ENCODE measurements at regions not wholly inside any gene's neighbourhood (a gene's known extent, or its start where the extent isn't known, plus 50 kb on each side); places are given as distances from the start of the nearest gene placed in this dataset.

DNA sequence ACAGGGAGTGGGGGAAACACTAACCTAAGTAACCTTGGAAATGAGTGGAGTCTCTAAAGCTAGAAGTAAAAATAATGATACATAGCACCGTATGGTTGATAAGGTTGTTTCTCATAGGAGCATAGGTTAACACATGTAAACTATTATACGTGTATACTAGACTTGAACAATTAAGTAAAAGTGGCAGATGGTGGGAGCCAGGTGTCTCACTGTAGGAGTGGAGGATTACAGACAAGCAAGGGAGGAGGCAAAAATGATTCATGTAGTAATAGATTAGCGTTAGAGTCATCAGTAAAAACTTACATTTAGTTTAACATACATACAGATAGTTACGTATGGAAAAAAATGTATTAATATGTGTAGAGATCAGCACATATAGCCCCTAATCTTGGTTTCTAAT lies 138.4 kb upstream of the DSCAM start:
- no peak for DNase-seq (ENCODE audit: low spot score)

DNA sequence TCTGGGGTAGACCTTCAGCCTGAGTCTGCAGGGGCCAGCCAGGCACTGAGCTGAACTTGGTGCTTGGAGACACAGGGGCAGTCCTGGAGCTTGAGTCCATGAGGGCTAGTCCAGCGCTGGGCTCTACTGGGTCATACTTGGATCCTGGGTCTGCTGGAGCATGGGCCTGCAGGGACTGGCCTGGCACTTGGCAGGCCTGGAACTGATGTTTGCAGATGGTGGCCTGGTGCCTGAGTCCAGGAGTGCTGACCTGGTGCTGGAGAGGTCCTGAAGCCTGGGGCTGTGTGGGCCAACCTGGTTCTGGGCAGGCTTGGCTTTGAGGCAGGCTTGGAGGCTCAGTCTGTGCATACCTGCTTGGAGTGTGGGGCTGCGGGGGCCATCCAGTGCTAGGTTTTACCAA lies 143.4 kb upstream of the DSCAM start:
- DNase-seq (ENCODE audit: low spot score): no peak

DNA sequence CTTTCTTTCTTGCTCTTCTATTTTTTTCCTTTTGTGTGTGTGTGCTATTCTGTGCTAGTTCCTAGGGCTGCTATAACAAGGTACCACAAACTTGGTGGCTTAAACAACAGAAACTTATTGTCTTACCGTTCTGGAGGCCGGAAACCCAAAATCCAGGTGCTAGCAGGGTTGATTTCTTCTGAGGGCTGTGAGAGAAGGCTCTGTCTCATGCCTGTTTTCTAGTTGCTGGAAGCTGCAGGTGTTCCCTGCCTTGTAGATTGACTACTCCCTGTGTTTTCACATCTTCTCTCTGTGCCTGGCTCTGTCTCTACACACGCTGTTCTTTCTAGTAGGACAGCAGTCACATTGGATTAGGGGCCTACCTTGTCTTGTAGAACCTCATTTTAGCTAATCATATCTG lies 150.9 kb upstream of the DSCAM start:
- no peak for DNase-seq (ENCODE audit: low spot score)

DNA sequence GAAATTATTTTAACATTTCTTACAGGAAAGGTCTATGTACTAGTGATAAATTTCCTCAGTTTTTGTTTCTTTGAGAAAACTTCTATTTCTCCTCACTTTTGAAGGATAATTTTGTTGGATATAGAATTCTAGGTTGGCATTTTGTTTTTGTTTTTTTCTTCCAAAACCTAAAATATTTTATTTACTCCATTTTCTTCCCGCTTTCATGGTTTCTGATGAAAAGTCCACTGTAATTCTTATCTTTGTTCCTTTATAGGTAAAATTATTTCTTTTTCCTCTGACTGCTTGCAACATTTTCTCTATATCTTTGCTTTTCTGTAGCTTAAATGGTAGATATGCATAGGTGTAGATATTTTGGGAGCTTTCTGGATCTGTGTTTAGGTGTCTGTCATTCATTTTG lies 153.9 kb upstream of the DSCAM start:
- no peak for DNase-seq (ENCODE audit: low spot score)

DNA sequence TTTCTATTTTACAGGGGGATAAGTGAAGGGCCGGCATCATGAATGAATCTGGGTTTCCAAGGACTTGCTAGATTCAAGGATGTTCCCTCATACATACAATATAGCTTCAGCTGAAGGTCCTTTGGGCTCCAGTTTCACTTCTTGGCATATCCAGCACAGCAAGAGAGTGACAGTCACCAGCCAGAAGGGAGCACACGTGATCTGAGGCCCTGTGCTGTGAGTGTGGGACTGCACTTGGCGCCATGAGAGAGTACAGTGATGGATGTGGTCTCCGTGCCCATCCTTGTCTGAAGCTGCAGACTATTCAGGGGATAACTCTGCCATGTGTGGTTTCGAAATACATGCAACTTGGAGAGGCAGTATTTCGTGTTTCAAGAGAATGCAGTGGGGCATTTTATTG lies 159.7 kb upstream of the DSCAM start:
- no peak for DNase-seq (ENCODE audit: low spot score)

DNA sequence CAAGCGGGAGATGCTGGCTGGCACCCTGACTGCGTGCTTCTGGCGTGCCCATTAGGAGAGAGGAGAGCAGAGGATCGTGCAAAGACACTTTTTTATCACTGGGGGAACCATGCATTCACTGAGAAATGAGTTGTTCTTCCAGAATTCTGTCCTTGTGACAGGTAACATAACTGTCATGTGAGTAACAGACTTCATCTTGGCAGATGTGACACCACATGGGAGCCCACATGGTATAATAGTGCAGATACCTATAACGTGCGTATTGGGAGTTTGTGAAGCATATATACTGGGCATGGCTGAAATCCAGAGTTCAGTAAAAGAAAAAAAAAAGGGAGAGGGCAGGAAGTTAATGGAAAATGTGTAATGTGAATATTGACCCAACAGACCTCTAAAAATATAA lies 159.6 kb upstream of the BACE2 start:
- no peak for DNase-seq (ENCODE audit: low spot score)

DNA sequence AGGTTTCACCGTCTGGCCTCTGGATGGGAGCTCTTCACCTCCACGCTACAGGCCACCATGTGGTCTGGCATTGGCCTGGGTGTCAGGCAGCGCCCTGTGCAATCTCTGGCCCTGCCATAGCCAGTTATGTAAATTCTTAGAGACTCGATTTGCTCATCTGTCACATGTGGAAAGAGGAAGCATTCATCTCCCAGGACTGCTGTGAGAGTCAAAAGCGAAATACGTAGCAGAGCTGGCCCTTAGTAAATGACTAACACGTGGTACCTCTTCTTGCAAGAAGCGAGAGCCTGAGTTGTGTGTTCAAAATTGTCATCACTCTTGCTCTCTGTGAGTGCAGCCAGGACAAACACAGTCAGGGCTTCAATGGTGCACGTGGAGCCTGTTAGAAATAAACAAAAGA lies 159.0 kb upstream of the BACE2 start:
- DNase-seq (ENCODE audit: low spot score): no peak

DNA sequence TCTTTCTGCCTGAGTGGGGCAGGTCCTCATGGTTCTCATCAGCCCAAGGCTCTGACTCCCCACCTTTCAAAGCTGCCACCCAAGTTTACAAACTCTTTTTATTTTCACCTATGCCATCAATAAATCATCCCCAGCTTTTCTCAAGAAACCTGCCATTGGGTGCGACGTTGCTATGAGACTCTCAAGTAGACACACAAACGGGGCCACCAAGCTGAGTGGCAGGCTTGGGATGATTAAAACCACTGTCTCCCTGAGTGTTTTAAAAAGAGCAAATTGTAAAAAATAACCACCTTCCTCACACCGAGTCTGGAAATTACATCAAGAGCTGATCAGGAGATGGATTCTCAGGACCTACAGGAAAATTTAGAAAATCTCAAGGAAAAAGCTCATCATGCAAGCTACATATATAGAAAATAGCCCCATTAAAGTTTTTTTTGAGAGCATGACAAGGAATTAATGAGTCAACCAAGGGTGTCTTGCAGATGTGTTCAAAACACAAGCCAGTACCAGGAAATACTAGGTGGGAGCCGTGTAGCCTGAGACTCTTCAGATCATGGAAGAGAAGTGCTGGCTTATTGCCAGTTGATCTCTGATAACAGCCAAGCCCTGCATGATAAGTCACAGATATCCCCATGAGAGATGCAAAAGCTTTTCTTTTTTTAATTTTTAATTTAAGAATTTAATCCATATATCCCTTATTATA lies 158.4 kb upstream of the BACE2 start:
- DNase-seq (ENCODE audit: low spot score): no peak

DNA sequence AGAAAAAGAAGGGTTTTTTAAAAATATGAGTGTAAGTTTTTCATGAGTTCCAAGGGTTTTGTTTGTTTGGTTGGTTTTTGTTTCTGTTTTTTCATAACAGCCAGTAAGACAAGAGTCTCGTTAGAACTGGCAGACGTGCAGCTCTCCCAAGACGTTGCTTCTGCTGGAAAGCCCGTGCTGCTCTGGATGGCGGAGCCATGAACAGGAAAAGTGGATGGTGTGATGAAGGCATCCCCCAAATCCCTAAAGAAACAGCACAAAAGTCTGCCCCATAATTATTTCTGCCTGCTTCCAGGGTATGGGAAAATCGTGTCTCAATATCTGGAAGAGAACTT lies 157.9 kb upstream of the BACE2 start:
- DNase-seq (ENCODE audit: low spot score): no peak

DNA sequence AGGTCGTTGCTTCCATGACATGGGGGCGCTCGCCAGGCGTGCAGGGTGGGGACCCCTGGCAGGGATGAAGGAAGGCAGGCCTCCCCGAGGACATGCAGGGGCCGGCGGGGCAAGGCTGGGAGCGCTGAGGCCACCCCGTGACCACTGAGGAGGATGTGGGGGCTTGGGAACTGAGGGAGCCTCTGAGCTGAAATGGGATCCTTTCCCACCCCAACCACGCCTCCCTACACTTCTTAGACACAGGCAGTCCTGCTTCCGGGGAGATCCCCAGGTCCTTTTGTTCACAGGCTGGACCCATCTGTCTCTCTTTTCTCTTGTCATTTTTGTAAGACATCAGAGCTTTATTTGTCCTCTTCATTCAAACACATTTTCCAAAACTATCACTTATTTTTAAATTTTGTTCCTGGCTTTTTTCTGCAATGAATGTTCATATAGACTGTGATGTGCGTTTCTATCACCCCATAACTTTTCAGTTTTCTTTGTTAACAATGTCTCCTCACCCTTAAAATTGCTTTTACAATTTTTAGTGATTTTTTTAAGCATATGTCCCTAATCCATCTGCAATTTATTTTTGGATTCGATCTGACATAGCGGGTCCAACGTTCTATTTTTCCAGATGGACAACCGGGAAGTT lies 156.7 kb upstream of the BACE2 start:
- DNase-seq (ENCODE audit: low spot score): no peak

DNA sequence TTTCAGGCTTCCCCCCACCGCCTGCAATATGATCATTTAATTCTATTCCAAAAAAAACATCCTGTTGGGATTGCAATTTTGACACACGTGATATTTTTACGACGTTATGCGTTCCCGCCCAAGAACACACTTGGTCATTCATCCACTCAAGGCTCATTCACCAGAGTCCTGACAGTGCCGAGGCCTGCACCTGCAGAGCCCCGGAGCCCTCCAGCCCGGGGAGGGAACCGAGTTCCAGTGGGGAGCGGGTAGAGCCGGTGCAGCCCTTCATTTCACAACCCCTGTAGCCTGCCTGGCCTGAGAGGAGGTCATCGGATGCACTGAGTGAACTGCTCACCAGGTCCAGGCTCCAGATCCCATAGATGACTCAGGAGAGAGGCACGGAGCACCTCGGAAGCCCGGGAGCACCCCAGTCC lies 156.0 kb upstream of the BACE2 start:
- DNase-seq (ENCODE audit: low spot score): no peak

DNA sequence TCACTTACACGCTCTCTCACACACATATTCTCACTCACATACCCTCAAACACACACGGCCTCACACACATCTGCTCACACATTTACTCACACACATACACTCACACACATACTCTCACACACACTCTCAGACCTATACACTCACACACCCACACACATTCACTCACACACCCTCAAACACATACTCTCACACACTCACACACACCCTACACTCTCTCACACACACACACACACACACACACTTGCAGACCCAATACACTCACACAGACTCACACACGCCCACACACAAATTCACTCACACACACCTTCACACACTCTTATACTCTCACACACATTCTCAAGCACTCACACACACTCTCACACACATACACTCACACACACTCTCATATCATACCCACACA lies 155.5 kb upstream of the BACE2 start:
- DNase-seq (ENCODE audit: low spot score): no peak

DNA sequence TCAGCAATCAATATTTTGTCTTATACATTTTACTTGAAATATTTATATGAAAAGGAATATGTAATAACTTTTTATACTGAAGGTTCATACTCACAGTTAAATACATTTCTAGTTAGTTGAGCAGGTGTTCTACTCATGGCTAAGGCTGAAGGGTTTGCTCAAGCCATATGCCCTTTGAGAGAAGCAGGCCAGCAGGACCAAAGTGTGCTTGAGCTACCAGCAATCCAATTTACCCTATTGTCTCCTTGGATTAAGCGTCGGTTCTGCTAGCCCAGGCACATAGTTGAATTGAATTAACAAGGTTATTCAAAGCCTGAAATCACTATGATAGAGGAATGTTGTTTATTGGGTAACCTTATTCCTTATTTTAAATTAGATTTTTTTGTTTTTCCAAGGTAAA lies 151.5 kb upstream of the BACE2 start:
- DNase-seq (ENCODE audit: low spot score): no peak

DNA sequence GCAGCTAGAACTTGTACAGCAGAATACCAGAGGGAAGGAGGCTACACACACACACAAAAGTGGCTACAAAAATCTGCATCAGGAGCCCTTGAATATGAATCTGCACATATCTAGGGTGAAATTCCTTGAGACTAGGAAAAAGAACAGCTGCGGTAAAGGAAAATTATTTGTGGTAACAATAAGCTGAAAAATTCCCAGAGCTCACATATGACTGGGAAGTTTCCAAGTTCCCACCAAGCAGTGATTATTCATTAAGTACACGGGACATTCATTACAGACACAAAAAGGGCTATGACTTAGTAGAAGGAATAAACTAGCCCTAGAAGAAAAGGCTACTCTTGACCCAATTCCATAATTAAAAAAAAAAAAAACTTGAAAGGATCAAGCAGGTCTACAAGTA lies 149.5 kb upstream of the BACE2 start:
- no peak for DNase-seq (ENCODE audit: low spot score)

DNA sequence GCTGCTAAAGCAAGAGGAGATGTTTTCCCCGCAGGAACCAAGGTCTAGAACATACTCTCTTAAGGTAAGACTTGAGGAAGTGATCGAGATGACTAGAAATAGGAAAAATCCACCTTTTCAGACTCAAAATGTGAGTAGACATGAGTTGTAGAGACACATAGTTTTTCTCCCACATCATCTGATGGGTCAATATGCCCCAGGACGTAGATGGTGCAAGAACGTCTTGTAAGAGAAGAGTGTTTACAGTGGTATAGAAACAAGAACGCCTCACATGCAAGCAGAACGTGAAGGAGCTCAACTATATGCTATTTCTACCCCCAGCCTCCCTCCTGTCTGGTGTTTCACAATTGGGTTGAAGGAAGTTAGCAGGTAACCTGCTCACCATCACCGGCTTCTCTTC lies 144.0 kb upstream of the BACE2 start:
- no peak for DNase-seq (ENCODE audit: low spot score)

DNA sequence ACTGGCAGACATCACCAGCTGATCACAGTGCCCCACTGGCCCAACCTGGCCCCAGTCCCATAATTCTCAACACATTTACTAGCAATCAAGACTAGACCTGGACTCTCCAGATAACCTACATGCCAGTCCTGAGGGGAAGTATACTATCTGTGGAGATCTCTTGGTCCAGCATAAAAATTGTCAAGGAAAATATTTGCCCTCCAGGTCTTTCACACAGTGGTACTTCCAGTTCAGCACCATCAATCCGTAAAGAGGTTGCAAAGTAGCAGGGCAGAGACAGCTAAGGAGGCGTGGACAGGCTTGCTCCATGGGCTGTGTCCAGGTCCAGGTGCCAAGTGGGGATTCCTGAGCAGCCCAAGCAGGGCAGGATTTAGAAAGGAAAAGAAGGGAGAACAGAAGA lies 143.6 kb upstream of the BACE2 start:
- DNase-seq (ENCODE audit: low spot score): no peak

DNA sequence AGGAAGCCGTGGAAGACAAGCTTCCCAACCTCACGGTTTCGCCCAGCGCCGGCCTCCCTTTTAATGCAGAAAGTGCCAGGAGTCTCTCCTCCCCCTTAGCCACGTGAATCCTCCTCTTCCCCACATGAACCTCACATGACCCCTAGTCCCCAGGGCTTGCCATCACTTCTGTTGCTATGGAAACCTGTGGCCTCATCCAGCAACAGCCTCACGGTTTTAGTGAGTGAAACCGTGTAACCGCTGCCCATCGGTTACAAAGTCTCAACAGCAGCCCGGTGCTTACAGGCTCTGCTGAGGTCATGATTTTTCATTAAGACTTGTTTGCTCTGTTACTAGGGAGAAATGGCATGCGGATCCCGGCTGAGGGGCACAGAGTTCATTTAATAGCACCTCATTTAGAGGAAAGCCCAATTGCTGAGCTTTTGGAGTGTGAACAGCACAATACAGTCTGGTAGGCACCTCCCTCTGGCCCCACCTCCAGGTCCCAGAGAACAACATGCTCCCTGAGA lies 143.2 kb upstream of the BACE2 start:
- DNase-seq (ENCODE audit: low spot score): no peak

DNA sequence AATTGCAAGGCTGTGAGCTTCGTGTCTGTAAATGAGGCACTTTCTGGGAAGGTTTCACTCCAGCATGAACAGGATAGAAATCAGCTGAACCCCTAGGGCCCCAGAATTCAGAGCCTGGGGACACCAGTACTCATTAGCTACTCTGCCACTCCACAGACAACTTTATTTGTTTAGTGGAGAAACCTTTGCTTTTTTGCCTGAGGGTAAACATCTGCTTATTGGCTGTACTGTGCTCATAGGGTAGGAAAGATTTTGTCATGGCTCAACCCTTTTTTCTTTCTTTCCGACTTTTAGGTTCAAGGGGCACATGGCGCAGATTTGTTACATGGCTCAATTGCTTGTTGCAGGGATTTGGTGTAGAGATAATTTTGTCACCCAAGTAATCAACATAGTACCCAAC lies 138.4 kb upstream of the BACE2 start:
- DNase-seq (ENCODE audit: low spot score): no peak

DNA sequence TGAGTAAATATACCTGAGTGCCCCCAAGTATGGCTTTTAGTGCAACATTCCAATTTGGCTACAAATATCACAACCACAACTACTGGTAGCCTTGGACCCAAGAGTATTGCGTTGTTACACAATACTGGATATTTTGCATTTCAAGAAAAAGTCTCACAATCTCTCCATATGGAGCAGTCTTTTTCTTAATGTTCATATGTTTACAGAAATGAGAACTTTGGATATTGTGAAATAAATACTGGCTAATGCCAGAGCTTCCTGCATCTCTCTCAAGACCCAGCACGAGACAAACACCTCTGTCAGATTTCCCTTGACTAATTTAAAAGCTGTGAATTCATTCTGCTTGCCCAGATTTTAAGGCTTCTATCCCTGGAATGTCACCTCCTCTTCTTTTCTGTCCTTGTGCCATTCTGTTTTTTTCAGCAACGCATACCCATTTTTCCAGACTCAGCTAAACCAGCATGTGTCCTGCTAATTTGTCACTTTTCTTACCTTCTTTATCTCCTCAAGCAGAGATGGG lies 136.2 kb upstream of the BACE2 start:
- DNase-seq (ENCODE audit: low spot score): no peak

DNA sequence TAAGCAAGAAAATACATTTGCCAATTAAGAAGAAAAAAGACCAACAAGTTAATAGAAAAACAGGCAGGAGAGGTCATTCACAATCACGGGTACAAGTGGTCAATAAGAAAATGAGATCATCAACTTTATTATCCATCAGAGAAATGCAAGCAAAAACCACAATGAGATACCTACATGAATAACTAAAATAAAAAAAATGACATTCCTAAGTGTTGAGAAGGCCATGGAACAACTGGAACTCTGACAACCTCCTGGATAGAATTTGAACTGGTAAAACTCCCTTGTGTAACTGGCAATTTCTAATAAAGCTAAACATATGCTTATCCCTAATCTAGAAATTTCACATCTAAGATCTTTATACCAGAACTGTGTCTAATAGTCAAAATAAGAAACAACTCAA lies 135.4 kb upstream of the BACE2 start:
- peak; percentile 29 for DNase-seq (ENCODE audit: low spot score)

DNA sequence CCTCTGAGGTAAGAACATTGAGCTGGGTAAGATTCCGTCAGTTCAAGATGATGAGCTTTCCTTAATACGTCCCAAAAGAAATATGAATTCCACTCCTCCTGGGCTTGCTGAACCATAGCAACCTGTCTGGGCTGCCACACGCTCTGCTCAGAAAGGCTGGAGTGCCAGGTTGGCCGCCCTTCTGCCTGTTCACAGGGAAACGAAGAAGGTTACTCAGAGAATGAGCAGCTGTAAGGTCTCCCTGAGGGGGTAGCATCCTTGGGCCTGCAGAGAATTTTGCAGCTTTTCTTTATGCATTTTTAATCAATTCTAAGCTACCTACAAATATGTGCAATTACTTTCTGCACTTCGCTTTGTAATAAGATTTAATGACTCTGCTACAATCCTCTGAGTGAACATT lies 130.7 kb upstream of the BACE2 start:
- DNase-seq (ENCODE audit: low spot score): no peak

DNA sequence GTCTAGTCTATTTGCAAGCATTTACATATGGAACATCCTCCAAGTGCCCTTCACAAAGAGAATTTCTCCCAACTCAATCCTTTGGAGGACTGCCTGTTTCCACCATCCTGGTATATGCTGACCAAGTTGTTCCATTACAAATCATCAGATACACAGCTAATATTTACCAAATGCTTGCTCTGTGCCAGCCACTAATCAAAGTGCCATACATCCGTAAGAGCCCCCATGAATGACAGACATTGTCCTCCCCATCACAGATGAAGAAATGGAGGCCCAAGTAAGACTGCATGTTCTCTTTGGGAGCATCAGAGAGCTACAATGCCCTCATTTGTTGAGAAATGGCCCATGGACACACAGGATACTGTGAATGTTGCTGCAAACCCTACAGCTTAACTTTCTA lies 130.0 kb upstream of the BACE2 start:
- no peak for DNase-seq (ENCODE audit: low spot score)

DNA sequence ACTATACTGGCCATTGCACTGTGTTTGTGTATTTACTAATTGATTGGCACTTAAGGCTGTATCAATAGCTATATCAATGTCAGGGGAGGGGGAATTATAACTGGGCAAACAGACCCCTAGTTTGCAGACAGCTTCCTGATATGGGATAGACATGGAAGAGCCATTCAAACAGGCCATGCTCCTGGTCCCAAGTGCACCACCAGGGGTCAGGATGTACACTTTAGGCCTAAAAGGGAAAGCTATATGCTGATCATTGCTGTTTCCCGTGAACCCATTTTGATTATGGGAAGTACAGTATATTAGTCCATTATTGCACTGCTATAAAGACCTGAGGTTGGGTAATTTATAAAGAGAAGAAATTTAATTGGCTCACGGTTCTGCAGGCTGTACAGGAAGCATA lies 124.9 kb upstream of the BACE2 start:
- no peak for DNase-seq (ENCODE audit: low spot score)

Measured in SW480 (cell line).